OCI-LY7 (cell line): ENCODE measurements at regions not wholly inside any gene's neighbourhood (a gene's known extent, or its start where the extent isn't known, plus 50 kb on each side); places are given as distances from the start of the nearest gene placed in this dataset.

ENCODE experiments used
- CTCF ChIP-seq: fragments of 200-600 bp; sonication (generic); conservative IDR thresholded peaks from 2 replicates; pipeline ENCODE4 v1.5.1; 2014; ENCODE audit warnings: mild to moderate bottlenecking, antibody characterized with exemption, low read length, moderate library complexity, mixed read lengths
- EZH2phosphoT487 ChIP-seq: fragments of 200-600 bp; sonication (generic); IDR thresholded peaks from 2 replicates; pipeline ENCODE4 v1.6.1; 2018; ENCODE audit warnings: low read depth, borderline replicate concordance, mild to moderate bottlenecking, mixed run types, antibody characterized with exemption, low read length, moderate library complexity, mixed read lengths

DNA sequence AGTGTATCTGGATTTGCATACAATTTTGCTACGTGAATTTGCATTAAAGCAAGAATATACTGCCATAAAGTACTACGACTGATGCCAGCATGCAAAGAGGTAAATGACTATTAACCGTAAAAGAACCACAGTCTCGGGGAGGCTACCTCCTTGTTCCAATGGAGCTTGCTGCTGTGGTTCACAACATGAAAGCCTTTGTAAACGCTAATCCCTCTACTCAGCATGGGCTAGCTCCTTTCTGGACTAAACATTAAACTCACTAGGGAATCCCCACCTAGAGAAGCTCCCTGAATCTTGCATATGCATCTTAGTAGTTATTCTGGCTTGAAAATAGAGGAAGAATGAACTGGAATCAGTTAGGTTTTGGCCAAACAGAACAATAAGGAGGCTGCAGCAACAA lies 60.5 kb upstream of the ARHGAP32 start:
- TF ChIP-seq CTCF = no peak
- no peak for TF ChIP-seq EZH2phosphoT487
